SK-N-DZ (cell line): ENCODE measurements at regions not wholly inside any gene's neighbourhood (a gene's known extent, or its start where the extent isn't known, plus 50 kb on each side); places are given as distances from the start of the nearest gene placed in this dataset.
"Not testable (repeated sequence)": the region's sequence is repeated elsewhere in the genome, so short reads cannot be mapped to it uniquely, and the experiment has no call there.

Source experiments
- DNase-seq: peaks from one replicate; pipeline ENCODE4 v3.0.0-alpha.2; 2015; ENCODE audit warnings: low spot score

GRCh38 chr15:20267996-20268395 lies 273.6 kb downstream of the GOLGA6L6 start:
- not testable (repeated sequence) for DNase-seq

- not testable (repeated sequence) for DNase-seq
Measured at GRCh38 chr15:20267051-20267730, 274.4 kb downstream of the GOLGA6L6 start.

GRCh38 chr15:20265710-20266109 lies 275.9 kb downstream of the GOLGA6L6 start:
- DNase-seq, result not testable (repeated sequence)

GRCh38 chr15:20261321-20262280 lies 280.0 kb downstream of the GOLGA6L6 start:
- DNase-seq, result not testable (repeated sequence)

- DNase-seq, result not testable (repeated sequence)
Measured at GRCh38 chr15:20260650-20261049, 280.9 kb downstream of the GOLGA6L6 start.

GRCh38 chr15:20259559-20260190 lies 281.9 kb downstream of the GOLGA6L6 start:
- DNase-seq, result not testable (repeated sequence)

GRCh38 chr15:20256394-20256793 lies 285.2 kb downstream of the GOLGA6L6 start:
- not testable (repeated sequence) for DNase-seq

GRCh38 chr15:20255641-20256040 lies 286.0 kb downstream of the GOLGA6L6 start:
- DNase-seq, result not testable (repeated sequence)

GRCh38 chr15:20253047-20253615 lies 288.5 kb downstream of the GOLGA6L6 start:
- DNase-seq, result not testable (repeated sequence)

GRCh38 chr15:20252040-20252439 lies 289.6 kb downstream of the GOLGA6L6 start:
- DNase-seq, result not testable (repeated sequence)

GRCh38 chr15:20251214-20252005 lies 290.2 kb downstream of the GOLGA6L6 start:
- DNase-seq, result not testable (repeated sequence)

GRCh38 chr15:20250206-20250605 lies 291.4 kb downstream of the GOLGA6L6 start:
- DNase-seq, result not testable (repeated sequence)

- DNase-seq, result not testable (repeated sequence)
Measured at GRCh38 chr15:20249677-20249970, 292.0 kb downstream of the GOLGA6L6 start.

- not testable (repeated sequence) for DNase-seq
Measured at GRCh38 chr15:20248434-20248833, 293.2 kb downstream of the GOLGA6L6 start.

- not testable (repeated sequence) for DNase-seq
Measured at GRCh38 chr15:20247137-20247536, 294.5 kb downstream of the GOLGA6L6 start.

GRCh38 chr15:20246624-20247023 lies 295.0 kb downstream of the GOLGA6L6 start:
- not testable (repeated sequence) for DNase-seq

- not testable (repeated sequence) for DNase-seq
Measured at GRCh38 chr15:20245856-20246255, 295.7 kb downstream of the GOLGA6L6 start.

GRCh38 chr15:20244792-20245191 lies 296.8 kb downstream of the GOLGA6L6 start:
- DNase-seq, result not testable (repeated sequence)

- not testable (repeated sequence) for DNase-seq
Measured at GRCh38 chr15:20243486-20244240, 297.9 kb downstream of the GOLGA6L6 start.

- DNase-seq, result not testable (repeated sequence)
Measured at GRCh38 chr15:20240366-20240917, 301.2 kb downstream of the GOLGA6L6 start.
